ENCODE measurements at regions not wholly inside any gene's neighbourhood (a gene's known extent, or its start where the extent isn't known, plus 50 kb on each side); places are given as distances from the start of the nearest gene placed in this dataset.

DNA sequence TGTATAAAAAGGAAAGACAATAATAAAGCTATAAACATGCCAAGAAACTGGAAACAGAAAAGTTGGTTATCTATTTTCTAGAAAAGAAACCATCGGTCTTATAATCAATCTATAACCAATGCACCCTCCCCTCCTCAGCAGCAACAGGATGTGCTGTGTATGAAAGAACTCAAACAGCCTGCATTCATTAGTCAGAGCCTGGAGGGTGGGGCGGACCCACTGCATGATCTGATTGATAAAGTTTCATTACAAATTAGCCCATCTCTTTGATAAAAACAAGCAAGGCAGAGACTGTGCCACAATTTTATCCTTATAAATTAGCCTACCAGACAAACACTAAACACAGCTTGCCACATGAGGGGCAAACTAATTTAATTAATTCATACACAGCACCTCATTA is 448.1 kb downstream of the BCAT1 start:
- DNase-seq: no peak

DNA sequence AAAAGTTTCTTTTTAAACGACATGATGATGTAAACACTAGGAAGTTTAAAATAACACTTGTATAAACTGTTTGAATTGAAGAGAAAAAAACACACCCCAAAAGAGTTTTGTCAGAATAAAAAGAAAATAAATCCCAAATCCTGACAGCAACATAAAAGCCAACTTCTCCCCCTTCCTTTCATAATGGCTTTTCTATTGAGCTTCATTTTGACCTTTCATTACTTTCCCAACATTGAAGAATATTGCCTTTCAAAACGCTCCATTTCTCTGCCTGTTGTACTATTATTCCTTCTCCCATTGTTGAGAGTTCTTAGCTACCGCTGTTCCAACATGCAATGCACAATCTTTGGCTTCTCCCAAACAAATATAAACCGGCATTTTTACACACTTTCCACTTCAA is 448.5 kb downstream of the BCAT1 start:
- no peak for DNase-seq

DNA sequence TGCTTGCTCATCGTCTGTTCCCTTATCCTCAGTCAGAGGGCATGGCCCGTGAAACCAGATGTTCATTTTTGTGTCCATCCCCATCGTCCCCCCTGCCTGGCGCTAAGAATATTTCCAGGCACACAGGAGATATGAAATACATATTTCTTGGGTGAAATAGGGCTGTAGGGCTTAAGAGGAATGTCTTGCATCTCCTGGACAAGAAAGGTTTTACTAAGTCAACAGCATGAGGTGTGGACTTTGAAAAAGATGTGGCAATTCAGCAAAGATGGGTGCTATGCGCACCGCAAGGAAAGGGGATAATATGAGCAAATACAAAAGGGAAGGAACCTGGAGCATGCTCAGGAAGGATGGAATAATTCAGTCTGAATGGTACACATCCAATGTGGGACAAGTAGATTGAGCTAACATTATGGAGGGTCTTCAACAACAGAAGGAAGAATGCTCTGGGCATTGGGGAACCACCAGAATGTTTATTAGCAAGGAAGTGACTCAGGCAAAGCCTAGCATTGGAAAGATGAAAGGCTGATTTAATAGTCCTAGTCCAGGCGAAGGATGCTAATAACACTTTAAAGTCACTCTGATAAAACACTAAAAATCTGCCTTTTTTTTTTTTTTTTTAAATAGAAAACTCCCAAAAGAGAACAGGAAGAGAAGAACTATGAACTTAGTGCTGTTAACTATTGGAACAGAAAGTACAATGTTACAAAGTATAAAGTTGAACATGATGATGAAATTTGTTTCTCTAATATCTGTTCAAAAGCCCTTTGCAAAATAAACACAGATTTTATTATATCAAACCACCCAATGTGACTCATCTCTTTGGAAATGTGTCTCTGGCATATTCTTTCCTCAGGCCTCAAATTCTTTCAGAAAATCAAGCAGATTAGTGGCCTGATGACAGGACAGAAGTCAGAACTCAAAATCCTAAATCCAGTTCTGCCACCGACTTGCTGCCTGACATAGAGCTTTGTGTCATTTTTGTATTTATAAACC is 449.5 kb downstream of the BCAT1 start:
- DNase-seq: no peak

DNA sequence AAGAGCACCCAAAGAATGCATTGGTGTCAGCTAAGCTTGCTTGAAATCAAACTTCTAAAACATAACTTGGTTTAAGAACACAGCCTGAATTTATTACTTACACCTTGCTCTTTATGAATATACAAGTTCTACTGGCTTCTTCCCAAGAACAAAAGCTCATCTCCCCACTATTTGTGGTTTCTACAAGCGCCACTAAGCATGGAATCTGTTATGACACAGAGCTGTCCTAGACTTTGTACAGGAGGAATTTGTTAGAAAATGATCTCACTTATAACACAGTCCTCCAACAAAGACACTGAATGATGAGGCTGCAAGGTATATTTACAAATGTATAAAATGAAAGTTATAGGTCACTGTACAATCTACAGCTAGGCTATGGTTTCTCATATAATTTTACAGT is 452.1 kb downstream of the BCAT1 start:
- no peak for DNase-seq

DNA sequence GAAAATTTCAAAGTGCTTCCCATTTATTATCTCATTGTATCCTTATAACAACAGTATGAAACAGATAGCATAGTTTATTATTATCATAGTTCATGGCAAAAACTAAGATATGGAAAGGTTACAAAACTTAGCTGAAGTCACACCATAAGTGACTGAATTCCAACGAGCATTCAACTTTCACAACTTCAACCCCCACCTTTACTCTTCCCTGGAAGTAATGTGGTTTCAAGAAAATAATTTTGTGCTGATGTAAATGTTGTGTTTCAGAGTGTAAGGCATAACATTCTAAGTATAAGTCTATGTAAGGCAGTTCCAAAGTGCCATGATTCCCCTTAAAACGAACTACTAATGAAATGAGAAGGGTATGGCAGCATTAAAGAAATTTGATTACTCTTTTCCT is 454.5 kb downstream of the BCAT1 start:
- DNase-seq: no peak

DNA sequence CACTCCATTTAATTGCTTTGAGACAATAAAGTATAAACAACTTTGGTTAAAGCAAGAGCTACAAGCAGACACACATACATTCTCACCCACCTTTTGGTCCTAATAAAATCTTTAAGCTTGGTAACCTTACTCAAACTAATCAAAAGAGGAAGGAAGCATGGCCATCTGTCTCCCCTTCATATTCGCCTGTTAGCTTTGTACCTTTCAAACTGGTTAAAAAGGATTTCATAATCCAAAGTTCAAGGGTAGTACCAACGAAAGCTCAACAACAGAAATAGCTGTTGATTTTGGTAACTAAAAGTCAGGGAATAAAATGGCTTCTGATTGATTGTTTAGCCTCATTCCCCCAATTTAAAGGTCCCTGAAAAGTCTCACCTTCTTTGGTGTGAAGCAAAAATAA is 456.9 kb downstream of the BCAT1 start:
- no peak for DNase-seq

DNA sequence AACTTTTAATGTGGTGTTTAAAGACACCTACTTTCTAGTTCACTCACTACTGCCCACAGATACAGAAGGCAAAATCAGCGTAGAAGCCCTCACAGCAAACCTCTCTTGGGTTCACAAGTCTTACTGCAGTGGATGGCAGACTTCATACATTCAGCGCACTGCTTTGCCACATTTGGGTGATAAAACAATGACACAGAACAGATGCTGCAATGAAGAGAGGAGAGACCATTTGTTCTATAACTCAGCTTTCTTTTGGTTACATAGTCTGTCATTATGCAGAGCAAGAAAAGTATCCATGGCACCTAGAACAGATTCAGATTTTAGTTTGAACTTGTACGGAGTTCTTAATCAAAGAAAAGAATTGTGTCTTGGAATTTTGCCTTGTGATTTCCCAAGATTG is 459.0 kb downstream of the BCAT1 start:
- no peak for DNase-seq

DNA sequence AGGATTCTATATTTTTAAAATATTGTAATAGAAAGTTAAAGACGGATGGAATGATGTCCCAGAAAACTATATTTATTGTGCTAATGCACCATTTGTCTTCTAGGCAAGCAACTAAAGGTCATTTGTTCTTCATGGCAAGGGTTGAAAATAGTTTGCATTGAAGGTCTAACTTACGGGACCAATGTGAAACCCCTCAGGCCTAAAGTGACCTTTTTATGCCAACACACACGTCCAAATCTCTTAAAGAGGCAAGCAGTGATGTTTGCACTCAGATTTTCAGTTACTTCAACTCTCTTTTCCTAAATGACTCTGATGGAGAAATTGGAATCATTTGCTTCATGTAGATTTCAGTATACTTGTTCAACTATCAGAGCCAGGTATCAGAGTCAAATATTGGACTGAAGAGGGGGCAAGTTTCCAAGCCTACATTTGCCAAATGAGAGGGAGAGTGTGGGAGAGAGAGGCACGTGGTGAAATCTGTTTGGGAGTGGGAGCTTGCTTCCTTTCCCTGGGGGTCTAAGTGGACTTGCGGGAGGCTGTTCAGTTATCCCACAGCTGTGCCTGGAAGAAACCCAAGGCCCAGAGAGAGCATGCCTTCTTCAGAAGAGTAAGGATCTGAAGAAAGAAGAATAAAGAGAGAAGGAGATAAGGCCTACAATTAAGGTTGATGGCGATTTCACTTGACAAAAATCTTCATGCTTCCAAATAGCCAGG is 459.8 kb downstream of the BCAT1 start:
- no peak for DNase-seq

DNA sequence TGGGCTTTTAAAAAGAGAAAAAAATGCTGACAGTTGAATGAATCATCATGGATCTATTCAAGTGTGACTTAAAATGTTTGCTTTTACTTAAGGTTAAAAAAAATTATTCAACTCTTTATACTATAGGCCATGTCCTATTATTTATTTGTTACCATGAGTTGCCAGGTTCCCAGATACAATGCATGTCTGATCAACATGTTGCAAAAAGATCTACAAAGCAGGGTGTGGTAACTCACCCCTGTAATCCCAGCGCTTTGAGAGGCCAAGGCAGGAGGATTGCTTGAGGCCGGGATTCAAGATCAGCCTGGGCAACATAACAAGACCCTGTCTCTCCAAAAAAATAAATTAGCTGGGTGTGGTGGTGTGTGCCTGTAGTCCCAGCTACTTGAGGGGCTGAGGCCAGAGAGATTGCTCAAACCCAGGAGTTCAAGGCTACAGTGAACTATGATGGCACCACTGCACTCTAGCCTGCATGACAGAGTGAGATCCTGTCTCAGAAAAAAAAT is 460.8 kb downstream of the BCAT1 start:
- DNase-seq: no peak

DNA sequence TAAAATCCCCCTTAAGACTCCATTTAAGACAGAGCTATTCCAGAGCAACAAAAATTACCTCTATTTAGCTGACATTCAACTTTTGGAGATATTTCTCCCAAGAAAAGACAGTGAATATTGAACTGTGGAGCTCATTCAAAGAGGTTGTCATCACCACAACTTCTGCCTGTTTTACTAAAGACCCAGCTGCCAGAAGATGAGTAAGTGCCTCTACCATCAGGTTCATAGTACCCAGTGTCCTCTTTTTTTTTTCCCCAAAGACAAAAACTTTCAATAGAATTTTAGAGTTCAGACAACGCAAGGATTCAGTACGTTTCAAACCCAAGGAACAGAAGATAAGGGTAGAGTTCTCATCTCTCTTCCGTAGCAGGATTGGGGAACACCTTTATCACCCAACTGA is 461.3 kb downstream of the BCAT1 start:
- DNase-seq: no peak

DNA sequence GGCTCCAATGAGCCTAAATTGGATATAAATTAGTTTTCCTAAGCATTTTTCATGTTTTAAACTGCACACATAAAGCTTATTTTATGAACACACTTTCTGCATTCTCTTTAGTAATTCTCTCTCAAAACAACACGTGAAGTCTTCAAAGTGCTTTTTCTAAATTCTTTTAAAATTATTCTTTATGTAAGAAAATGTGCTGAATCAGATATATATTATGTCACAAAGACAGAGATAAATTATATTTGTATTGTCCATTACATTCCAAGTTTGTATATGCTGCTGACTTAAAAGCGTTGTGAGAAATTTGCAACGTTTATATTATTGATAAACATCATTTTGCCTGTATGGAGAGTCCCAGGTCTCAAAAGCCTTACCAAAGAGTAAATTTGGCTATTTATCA is 465.2 kb downstream of the BCAT1 start:
- DNase-seq: no peak

DNA sequence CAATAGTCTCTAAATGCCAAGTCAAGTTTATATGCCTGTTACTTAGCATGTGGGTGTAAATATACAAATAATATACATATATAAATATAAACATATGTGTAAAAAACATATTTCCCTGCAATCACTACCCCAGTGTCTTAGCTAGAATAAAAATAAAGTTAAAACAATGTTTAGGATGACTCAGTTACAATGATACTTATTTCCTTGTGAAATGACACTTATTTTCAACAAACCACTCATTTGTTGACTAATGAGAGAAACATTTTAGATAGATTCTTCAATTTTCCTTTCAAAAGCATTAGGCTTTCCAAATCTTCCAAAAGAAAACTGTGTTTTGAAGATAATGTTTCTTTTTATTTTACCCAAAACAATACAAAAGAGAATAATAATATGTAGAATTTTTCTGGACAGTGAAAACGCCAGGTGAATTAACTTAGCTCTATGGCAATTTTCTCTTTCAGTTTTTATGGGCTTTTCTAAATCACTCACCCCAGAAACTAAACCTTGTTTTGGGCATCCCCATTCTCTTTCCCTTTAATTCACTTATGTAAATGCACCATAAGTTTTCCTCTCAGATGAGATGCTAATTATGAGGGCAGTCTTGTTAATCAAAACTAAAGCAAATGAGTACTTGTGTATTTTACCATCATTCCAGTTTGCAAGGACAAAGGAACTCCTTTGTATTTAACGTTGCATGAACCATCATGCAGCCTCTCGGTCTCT is 465.9 kb downstream of the BCAT1 start:
- DNase-seq: no peak

DNA sequence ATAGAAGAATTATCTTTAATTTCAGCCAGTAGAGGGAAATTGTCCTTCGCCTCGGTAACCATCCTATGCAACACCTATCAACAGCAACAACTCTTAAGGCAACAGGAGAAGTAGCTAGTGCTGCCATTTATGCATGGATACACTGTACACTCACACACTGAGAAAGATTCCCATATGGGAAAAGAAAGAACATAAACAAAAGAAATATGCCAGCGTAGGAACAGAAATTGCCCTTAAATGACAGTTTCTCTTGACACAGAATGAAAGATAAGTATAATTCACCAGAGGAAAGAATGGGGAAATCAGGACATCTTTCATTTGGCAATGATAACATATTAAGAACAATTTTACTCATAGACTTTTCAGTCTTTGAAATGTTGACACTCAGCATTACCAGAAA is 466.9 kb downstream of the BCAT1 start:
- no peak for DNase-seq

DNA sequence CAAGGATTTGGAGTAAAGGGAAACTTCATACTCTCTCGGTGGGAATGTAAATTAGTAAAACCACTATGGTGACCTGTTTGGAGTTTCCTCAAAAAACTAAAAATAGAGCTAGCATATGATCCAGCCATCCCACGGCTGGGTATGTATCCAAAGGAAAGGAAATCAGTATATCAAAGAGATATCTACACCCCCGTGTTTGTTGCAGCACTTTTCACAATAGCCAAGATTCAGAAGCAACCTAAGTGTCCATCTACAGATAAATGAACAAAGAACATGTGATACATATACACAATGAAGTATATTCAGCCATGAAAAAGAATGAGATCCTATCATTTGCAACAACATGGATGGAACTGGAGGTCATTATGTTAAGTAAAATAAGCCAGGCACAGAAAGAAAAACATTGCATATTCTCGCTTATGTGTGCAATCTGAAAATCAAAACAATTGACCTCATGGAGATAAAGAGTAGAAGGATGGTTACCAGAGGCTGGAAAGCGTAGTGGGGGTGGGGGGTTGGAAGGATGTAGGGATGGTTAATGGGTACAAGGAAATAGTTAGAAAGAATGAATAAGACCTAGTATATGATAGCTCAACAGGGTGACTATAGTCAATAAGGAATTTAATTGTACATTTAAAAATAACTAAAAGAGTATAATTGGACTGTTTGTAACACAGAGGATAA is 468.0 kb downstream of the BCAT1 start:
- DNase-seq: no peak

DNA sequence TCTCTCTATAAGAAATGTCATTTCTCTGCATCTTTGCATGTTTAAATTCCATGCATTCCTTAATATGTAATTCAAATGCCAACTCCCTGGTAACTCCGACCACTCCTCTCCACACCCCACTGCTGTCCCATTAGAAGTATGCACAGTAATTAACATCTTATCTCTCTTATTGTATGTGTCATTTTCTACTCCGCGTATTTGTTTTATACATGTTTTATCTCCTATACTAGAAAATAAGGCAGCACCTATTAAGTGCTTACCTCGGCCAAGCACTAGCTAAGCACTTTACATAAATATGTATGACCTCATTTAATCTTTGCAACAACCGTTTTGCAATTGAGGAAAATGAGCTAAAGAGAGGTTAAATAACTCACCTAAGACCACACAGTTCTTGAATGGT is 469.8 kb downstream of the BCAT1 start:
- DNase-seq: no peak

DNA sequence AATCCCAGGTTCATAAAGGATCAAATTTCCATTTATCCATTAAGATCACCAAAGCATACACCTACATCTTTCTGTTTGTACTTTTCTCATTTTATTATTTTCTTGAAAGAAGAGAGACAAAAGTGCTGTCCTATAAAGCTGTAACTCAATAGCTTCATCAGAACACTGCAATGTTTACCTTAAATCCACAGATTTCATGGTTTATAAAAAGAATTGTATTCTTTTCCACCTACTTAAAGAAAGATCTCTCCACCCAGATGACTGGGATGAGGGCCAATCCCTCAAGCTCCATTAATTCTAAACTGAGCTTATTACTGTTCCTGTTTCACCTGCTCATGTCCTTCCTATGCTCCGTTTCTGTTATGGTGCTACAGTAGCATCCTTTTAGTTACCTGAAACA is 470.6 kb downstream of the BCAT1 start:
- DNase-seq: no peak

DNA sequence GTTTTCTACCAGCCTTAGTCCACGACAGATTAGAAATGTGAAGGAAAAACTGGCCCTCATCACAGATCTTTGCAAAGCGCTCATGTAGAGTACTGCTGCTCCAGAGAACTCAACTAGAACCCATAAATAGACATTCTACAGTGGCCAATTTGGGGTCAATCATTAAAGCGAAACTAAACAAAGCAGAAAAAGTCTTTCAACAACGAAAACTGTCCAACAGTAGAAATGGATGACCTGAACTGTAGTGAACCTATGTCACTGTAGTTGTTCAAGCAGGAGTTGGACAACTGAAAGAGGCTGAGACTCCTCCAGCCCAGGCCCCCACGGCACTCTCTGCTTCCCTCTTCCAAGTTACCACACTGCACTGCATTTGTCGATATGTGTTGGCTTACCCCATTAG is 472.6 kb downstream of the BCAT1 start:
- no peak for DNase-seq

DNA sequence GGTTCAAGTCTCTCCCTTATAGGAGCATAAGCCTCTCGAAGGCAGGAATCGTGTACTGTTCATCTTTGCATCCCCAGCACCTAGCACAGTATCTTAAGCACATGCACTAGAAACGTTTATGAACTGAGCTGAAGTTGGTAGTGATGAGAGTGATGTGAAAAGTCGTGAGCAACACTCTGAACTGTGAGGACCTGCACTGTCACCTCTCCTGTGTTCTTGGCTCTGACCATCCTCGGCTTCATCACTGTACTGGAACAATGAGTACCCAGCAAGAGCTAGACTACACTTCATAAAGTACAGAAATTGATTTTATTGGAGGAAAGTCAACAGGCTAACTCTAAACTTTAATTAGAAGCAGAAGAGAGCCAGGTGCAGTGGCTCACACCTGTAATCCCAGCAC is 473.6 kb downstream of the BCAT1 start:
- no peak for DNase-seq

DNA sequence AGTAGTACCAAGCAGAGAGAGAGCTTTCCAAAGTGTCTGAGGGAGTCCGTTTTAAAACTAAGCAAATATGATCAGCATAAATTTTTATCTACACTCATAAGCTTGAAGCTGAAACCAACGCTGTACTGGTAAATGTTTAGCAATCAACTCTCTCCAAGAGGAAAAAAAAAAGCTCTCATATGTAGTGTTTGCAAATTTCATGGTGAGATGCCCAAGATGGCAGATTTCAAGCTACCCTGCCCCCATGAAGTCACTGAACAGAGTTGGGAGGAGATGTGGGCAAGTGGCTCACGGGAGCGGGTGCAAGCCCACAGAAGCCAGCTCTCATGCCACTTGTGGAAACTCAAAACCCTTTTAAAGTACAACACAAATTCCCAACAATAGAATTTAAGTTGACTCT is 475.8 kb downstream of the BCAT1 start:
- no peak for DNase-seq

DNA sequence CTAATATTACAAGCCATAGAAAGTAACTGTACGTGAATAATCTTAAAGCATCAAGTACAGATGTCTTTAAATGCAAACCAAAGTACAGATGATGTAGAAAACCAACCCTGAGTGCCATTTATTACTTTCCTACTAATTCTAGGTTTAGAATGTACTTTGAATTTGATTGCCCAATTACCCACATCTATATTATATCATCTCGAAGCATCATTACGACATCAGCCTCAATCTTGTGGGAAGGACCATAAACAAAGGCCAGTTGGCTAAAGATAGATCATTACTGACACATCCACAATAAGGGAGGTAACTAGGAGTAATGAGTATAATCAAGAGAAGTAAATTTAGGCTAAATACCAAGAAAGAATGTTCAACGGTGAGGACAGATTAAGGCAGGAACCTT is 478.9 kb downstream of the BCAT1 start:
- no peak for DNase-seq

DNA sequence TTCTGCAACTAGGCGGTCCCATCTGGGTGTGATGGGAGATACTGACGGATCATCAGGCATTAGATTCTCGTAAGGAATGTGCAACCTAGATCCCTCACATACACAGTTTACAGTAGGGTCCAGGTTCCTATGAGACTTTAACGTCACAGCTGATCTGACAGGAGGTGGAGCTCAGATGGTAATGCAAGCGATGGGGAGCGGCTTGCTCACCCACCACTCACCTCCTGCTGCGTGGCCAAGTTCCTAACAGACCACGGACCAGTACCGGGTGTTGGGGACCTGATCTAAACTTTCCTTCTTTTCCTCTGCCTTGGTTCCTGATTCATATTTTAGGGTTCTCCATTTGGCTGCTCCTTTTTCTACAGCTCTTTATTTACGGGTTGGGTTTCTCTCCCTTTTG is 479.8 kb downstream of the BCAT1 start:
- no peak for DNase-seq

DNA sequence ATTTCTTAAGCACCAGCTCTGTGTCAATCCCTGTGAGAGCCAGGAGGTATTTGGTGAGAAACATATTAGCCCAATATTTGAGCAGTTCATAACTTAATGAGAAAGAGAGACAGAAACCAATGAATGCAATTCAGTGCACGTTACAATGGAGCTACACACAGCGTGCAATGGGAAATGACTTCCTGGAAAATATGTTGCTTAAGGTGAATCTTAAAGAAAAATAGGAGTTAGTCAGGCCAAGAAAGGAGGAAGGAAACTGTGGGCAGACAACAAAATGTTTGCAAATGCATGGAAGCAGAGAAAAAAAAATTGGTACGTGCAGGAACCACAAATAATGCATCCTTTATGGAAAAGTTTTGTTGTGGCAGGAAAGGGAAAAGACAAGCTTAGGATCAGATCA is 481.7 kb downstream of the BCAT1 start:
- no peak for DNase-seq

DNA sequence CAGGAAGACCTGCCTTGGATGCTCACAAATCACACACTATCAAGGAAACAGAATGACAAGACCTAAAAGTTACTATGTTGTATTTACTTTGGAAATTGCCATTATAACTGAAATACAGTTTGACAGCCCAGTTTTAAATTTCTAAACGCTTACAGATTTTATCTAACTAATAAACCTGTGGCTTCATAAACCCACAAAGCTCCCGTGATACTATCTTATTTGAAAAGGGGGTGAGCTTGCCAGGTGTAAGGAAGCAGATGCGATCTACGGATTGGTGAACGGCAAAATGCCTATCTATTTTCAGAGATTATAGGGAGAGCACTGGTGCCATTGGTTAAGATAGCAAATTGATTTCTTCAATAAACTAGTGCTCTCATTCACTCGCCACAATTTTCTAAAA is 485.5 kb downstream of the BCAT1 start:
- DNase-seq: no peak

Measured in NCI-H446 treated with DMSO at 0.1 percent for 48 hours (cell line).